Suprapubic skin (tissue), 4 donors: ENCODE measurements at regions not wholly inside any gene's neighbourhood (a gene's known extent, or its start where the extent isn't known, plus 50 kb on each side); places are given as distances from the start of the nearest gene placed in this dataset.

Source experiments
- CTCF ChIP-seq, 2 donors: fragments of 200-600 bp in 1 of 2; fragments of 450-650 bp in 1 of 2; sonication (generic) in 1 of 2; IDR thresholded peaks; one replicate each; pipeline ENCODE4 v1.5.1; 2016 to 2019; ENCODE audit warnings: antibody characterized with exemption in 2 of 2, mild to moderate bottlenecking in 1 of 2, moderate library complexity in 1 of 2
- EP300 ChIP-seq: sonication (generic); formaldehyde crosslinking; IDR thresholded peaks from one replicate; pipeline ENCODE4 v1.6.1; 2017; ENCODE audit warnings: antibody characterized with exemption
- POLR2A ChIP-seq, 2 donors: fragments of 450-650 bp; IDR thresholded peaks; one replicate each; pipeline ENCODE4 v1.6.1; 2017; ENCODE audit warnings: antibody characterized with exemption in 2 of 2, mild to moderate bottlenecking in 2 of 2, moderate library complexity in 2 of 2
- POLR2AphosphoS5 ChIP-seq, 3 donors: sonication (generic); formaldehyde crosslinking; IDR thresholded peaks; one replicate each; pipeline ENCODE4 v1.6.1; 2017; ENCODE audit warnings: antibody characterized with exemption in 3 of 3

- TF ChIP-seq CTCF (IDR thresholded peaks at IDR 0.05) (no peak), POLR2AphosphoS5 (IDR thresholded peaks at IDR 0.05) (no peak), POLR2A (IDR thresholded peaks at IDR 0.05) (no peak), EP300 (no peak)
Observed at GRCh38 chr3:186472456-186473008, 71.6 kb downstream of the CRYGS start.
